Activated CD4-positive, alpha-beta memory T cell treated with anti-CD3 and anti-CD28 coated beads for 36 hours (primary cell): ENCODE measurements at regions not wholly inside any gene's neighbourhood (a gene's known extent, or its start where the extent isn't known, plus 50 kb on each side); places are given as distances from the start of the nearest gene placed in this dataset.

Experiments used
- CTCF ChIA-PET: fragments of 350-600 bp; sonication (Branson Sonifier 250); formaldehyde crosslinking; loops from one replicate; lab custom pipeline; 2021; ENCODE audit warnings: antibody characterized with exemption, inconsistent platforms; lab: Charles Lee
- POLR2A ChIA-PET: fragments of 350-600 bp; sonication (Branson Sonifier 250); formaldehyde crosslinking; loops from one replicate; lab custom pipeline; 2021; ENCODE audit warnings: antibody characterized with exemption; lab: Charles Lee
- DNase-seq: peaks from one replicate; pipeline ENCODE4 v3.0.0-alpha.2; 2020
- H3K27ac Mint-ChIP-seq: one replicate; pipeline ENCODE4 v1.8.0; 2021; ENCODE audit warnings: mixed read lengths
- H3K27me3 Mint-ChIP-seq: one replicate; pipeline ENCODE4 v1.8.0; 2021; ENCODE audit warnings: mixed read lengths
- H3K36me3 Mint-ChIP-seq: one replicate; pipeline ENCODE4 v1.8.0; 2021; ENCODE audit warnings: mixed read lengths
- H3K4me1 Mint-ChIP-seq: one replicate; pipeline ENCODE4 v1.8.0; 2021; ENCODE audit warnings: low read depth, mixed read lengths
- H3K4me3 Mint-ChIP-seq: one replicate; pipeline ENCODE4 v1.8.0; 2021; ENCODE audit warnings: mild to moderate bottlenecking, mixed read lengths
- H3K9me3 Mint-ChIP-seq: one replicate; pipeline ENCODE4 v1.8.0; 2021; ENCODE audit warnings: mixed read lengths
- intact Hi-C: fragments of 100-400 bp; cut with micrococcal nuclease; formaldehyde crosslinking; loops from one replicate; pipeline ENCODE4 v1.15.1; 2023

DNA sequence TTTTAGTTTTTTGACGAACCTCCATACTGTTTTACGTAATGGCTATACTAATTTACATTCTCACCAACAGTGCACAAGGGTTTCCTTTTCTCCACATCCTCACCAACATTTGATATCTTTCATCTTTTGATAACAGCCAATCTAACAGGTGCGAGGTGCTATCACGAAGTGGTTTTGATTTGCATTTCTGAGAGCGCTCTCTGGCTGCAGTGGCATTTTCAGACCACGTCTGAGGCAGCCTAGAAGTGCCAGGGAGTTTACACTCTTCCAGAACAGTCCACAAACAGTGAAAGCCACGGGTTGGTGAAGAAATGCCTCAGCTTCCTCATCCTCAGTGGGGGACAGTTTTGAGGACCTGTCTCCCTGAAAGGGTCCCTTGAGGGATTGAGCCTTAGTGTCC, 471.0 kb downstream of the BCOR start:
- Mint-ChIP-seq H3K9me3 (peaks cover 4% of the 10 kb centered on the region), H3K27ac (no peak overlapping the region), H3K36me3 (no peaks in the 10 kb centered on the region), H3K27me3 (no peaks in the 10 kb centered on the region), H3K4me1 (peaks cover 24% of the 10 kb centered on the region), H3K4me3 (no peak overlapping the region)
- peak; percentile 17 for DNase-seq
- CTCF ChIA-PET: no interaction called here
- POLR2A ChIA-PET: no interaction called here
- intact Hi-C loops: no loop called here

DNA sequence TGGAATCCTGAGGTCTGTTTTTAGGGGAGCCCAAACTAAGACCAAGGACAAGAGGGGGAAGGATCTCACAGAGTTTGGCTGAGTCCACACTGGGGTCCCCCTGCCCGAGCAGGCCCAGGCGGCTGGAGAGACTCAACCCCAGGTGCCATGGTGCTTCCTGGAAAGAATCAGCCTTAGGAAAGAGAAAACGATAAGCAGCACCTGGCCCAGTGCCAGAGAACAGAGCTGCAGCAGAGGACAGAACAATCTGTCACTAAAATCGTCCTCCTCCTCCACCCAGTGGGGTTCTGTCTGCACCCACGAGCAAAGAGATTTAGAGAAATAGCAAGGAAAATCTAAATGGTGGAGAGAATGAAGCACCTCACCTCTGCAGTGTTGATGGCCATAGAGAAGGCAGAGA, 470.5 kb downstream of the BCOR start:
- H3K36me3 Mint-ChIP-seq: no peaks in the 10 kb centered on the region
- no peak overlapping the region for H3K4me3 Mint-ChIP-seq
- POLR2A ChIA-PET: no interaction called here
- no peak for DNase-seq
- peaks cover 24% of the 10 kb centered on the region for H3K4me1 Mint-ChIP-seq
- no peaks in the 10 kb centered on the region for H3K27me3 Mint-ChIP-seq
- H3K27ac Mint-ChIP-seq: no peak overlapping the region
- intact Hi-C loops: no loop called here
- H3K9me3 Mint-ChIP-seq: no peaks in the 10 kb centered on the region
- CTCF ChIA-PET: interaction anchor here (0.6 kb wide), 1 partner anchor 217 kb away, joined by 3 read pairs; no protein-coding TSS in a partner anchor

DNA sequence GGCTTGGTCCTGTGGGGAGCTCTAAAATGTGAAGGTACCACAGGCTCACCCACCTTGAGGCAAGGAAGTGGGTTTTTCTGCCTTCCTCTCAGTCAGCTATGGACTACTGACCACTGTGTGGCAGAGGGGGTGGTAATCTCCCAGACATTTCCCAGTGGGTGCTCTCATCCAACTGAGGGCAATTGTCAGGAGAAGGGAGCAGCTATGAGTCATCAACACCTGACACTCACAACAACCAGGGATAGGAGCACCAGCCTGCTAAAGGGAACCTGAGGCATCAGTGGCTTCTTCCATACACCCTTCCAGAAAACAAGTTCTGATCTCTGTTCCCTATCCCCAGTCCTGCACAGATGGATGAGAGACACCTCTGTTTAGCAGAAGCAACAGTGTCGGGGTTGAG, 468.8 kb downstream of the BCOR start:
- Mint-ChIP-seq H3K27ac (no peak overlapping the region), H3K4me1 (peaks cover 24% of the 10 kb centered on the region), H3K27me3 (no peaks in the 10 kb centered on the region), H3K9me3 (no peaks in the 10 kb centered on the region), H3K4me3 (no peak overlapping the region), H3K36me3 (no peaks in the 10 kb centered on the region)
- DNase-seq: no peak
- CTCF ChIA-PET: no interaction called here
- intact Hi-C loops: no loop called here
- POLR2A ChIA-PET: no interaction called here

DNA sequence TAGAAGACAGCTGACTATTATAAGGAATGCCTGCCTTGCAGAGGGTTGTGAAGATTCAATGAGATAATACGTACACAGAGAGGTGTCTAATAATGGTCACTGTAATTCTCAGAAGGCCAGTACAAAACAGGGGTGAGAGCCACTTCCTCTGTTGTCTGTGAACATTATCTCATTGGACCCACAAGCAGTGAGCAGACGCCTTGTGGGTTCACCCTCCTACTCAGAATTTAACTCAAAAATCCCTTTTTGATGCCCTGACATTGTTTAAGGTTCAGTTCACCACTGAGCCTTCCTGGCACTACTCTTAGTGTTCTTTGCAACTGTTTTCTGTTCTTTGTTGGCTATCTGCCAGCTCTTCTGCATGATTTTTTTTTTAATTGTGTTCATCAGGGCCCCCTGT, 467.4 kb downstream of the BCOR start:
- no peak overlapping the region for H3K4me3 Mint-ChIP-seq
- no peak for DNase-seq
- peak overlapping the region; percentile 15 for H3K27ac Mint-ChIP-seq
- ChIA-PET CTCF (no interaction called here), POLR2A (no interaction called here)
- no peaks in the 10 kb centered on the region for H3K36me3 Mint-ChIP-seq
- intact Hi-C loops: no loop called here
- peaks cover 24% of the 10 kb centered on the region for H3K4me1 Mint-ChIP-seq
- no peaks in the 10 kb centered on the region for H3K9me3 Mint-ChIP-seq
- H3K27me3 Mint-ChIP-seq: no peaks in the 10 kb centered on the region

DNA sequence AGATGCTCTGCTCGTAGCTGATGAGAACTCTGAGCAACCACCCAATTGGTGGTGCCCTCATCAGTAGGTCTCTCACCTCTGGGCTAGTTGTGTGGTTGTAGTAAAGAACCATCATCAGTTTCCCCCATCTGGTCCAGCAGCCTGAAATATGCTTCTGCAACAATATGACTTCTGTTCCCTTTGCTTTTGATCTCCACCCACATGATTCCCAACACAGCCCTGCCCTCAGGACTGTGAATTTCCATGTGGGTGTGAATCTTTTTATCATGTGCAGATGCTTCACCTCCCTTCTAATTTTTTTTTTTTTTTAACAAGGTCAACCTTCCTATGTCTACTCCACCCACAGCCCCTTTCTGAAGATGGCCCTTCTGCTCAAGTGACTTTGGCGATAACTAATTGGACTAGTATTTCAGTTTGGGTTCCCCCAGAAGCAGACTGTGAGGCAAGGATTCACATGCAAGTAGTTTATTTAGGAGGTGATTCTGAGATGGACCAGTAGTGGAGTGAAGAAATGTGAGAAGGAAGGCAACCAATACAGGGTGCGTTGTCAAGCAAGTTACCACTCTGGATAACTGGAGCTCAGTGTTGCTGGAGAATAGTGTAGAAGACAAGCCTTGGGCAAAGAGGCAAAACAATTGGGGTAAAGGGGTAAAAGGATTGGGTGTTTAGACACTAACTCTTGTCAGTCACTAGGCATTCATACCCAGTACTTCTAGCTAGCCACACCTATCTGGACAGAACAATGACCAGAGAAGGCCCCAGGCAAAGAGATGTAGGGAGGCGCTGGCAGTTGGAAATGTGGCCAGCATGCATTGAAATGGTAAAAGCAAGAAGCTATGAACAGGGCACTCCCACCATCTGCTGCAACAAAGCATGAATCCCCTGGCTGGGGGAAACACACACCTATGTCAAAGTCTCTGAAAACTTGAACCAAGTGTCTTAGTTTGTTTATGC, 466.2 kb downstream of the BCOR start:
- DNase-seq: no peak
- H3K9me3 Mint-ChIP-seq: no peaks in the 10 kb centered on the region
- H3K36me3 Mint-ChIP-seq: no peaks in the 10 kb centered on the region
- H3K27me3 Mint-ChIP-seq: no peaks in the 10 kb centered on the region
- H3K4me3 Mint-ChIP-seq: no peak overlapping the region
- H3K4me1 Mint-ChIP-seq: peaks cover 22% of the 10 kb centered on the region
- POLR2A ChIA-PET: no interaction called here
- intact Hi-C loops: no loop called here
- CTCF ChIA-PET: no interaction called here
- H3K27ac Mint-ChIP-seq: no peak overlapping the region

DNA sequence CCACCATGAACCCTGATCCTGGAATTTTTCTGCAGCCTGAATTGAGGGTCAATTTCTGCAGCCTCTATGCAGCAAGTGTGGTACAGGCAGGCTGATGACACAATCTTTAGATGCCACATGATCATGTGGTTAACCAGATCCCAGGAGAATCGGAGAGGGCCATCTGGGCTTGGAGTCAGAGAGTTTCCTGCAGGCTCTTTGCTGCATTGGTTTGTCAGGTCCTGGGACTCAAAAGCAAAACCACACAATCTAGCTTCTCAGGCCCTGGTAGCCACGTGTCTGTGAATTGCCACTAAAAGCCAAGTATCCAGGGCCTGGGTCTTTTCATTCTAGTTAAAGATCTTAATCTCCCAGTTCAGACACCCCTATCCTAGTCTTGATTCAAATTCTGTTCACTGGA, 464.5 kb downstream of the BCOR start:
- H3K36me3 Mint-ChIP-seq: no peaks in the 10 kb centered on the region

DNA sequence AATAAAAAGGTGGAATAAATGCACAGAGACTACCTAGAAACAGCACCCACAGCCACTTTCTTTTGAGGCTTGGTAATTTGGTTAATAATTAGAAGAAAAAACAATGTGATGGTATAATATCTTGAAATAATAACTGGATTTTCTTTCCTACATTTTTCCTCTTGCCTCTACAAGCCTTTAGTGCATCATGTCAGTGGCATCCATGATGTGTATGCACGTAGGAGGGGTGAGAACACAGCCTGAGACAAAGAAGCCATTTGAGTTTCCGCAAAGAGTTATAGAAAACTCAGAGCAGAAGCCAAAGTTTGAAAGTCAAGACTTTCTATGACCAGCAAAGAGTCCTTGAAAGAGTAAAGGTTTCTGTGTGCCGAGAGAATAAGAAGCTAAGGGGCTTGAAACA, 461.3 kb downstream of the BCOR start:
- no peak overlapping the region for H3K27ac Mint-ChIP-seq
- no peaks in the 10 kb centered on the region for H3K9me3 Mint-ChIP-seq
- H3K36me3 Mint-ChIP-seq: no peaks in the 10 kb centered on the region
- POLR2A ChIA-PET: no interaction called here
- no peak overlapping the region for H3K4me3 Mint-ChIP-seq
- DNase-seq: no peak
- H3K4me1 Mint-ChIP-seq: peaks cover 4% of the 10 kb centered on the region
- CTCF ChIA-PET: no interaction called here
- H3K27me3 Mint-ChIP-seq: no peaks in the 10 kb centered on the region
- intact Hi-C loops: no loop called here

More for the DNA sequence above, 464.5 kb downstream of the BCOR start:
- H3K4me3 Mint-ChIP-seq: no peak overlapping the region
- no peak for DNase-seq
- ChIA-PET CTCF (no interaction called here), POLR2A (no interaction called here)
- H3K27ac Mint-ChIP-seq: no peak overlapping the region
- H3K9me3 Mint-ChIP-seq: no peaks in the 10 kb centered on the region
- peaks cover 13% of the 10 kb centered on the region for H3K4me1 Mint-ChIP-seq
- intact Hi-C loops: no loop called here
- H3K27me3 Mint-ChIP-seq: no peaks in the 10 kb centered on the region

DNA sequence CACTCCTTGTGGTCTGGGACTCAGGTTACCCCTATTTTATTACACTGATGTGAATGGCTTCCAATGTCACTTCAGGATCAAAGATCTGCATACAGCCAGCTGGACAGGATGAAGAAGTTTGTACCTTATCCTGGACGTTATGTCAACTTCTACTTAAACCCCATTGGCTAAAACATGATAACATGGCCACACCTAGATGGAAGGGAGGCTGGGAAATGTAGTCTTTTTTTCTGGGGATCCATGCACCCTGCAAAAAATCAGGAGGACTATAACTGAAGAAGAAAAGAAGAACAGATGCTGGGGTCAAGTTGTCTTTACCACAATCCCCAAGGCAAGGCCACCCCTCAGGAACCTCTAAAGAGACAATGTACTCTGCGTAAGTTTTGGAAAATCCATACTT, 459.2 kb downstream of the BCOR start:
- no peak overlapping the region for H3K4me3 Mint-ChIP-seq
- intact Hi-C loops: no loop called here
- H3K36me3 Mint-ChIP-seq: no peaks in the 10 kb centered on the region
- no peaks in the 10 kb centered on the region for H3K9me3 Mint-ChIP-seq
- ChIA-PET CTCF (no interaction called here), POLR2A (no interaction called here)
- no peaks in the 10 kb centered on the region for H3K27me3 Mint-ChIP-seq
- DNase-seq: no peak
- no peak overlapping the region for H3K27ac Mint-ChIP-seq
- peaks cover 7% of the 10 kb centered on the region for H3K4me1 Mint-ChIP-seq

DNA sequence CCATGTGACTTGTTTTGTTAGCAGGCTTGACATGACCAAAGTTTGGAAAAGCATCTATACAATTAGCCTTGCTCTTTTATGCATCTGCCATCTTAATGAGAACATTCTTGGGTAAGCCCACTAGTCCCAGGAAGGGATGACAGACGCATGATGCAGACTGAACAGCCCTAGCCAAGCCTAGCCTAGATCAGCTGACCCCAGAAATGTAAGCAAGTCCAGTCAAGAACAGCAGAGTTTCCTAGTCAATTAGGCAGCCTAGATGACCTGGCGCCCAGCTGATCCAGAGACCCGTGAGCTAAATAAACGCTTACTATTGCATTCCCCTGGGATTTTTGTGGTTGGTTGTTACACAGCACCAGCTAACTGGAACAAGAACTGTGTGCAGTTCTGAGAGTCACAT, 457.9 kb downstream of the BCOR start:
- no peaks in the 10 kb centered on the region for H3K9me3 Mint-ChIP-seq
- H3K27ac Mint-ChIP-seq: no peak overlapping the region
- DNase-seq: no peak
- POLR2A ChIA-PET: no interaction called here
- intact Hi-C loops: no loop called here
- CTCF ChIA-PET: no interaction called here
- no peaks in the 10 kb centered on the region for H3K27me3 Mint-ChIP-seq
- H3K36me3 Mint-ChIP-seq: no peaks in the 10 kb centered on the region
- peaks cover 16% of the 10 kb centered on the region for H3K4me1 Mint-ChIP-seq
- no peak overlapping the region for H3K4me3 Mint-ChIP-seq

DNA sequence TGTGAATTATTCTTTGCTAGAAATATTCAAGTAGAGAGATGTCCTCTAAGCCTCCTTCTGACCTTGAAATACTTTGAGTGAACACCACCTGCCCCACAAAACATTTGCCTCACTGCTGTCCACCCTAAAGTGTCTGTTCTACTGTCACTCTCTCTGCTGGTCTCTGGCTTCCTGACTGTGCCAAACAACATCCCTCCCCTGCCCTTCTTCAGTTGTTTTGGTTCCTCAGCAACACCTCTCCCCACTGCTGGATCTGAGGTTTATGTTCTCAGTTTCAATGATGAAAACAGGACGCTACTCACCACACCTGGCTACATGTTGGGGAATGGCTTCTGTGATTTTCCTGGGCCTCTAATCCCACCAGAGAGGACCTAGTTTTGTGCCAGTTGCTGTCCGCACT, 456.9 kb downstream of the BCOR start:
- no peaks in the 10 kb centered on the region for H3K36me3 Mint-ChIP-seq
- no peak for DNase-seq
- no peak overlapping the region for H3K27ac Mint-ChIP-seq
- peaks cover 20% of the 10 kb centered on the region for H3K4me1 Mint-ChIP-seq
- no peaks in the 10 kb centered on the region for H3K27me3 Mint-ChIP-seq
- H3K4me3 Mint-ChIP-seq: no peak overlapping the region
- intact Hi-C loops: no loop called here
- ChIA-PET CTCF (no interaction called here), POLR2A (no interaction called here)
- H3K9me3 Mint-ChIP-seq: no peaks in the 10 kb centered on the region

DNA sequence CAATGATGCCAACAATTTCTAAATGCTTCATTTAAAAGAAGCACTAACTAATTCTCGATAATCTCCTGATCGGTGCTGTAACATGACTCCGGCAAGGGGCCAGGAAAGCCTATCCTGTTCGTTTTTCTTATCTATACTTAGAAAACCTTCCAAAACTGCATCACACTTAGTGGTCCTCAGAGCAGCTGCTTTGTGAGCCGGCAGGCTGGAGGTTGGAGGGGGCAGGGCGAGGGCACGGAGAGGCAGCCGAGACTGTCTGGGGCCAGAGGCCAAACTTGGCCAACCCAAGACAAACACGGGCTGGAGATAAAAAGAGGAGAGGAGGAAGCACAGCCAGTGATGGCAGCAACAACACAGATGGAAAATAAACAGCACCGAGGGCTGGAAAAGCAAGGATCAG, 455.7 kb downstream of the BCOR start:
- DNase-seq: no peak
- Mint-ChIP-seq H3K4me1 (peaks cover 20% of the 10 kb centered on the region), H3K4me3 (no peak overlapping the region), H3K27me3 (no peaks in the 10 kb centered on the region), H3K27ac (no peak overlapping the region), H3K36me3 (no peaks in the 10 kb centered on the region), H3K9me3 (no peaks in the 10 kb centered on the region)
- intact Hi-C loops: no loop called here
- ChIA-PET CTCF (no interaction called here), POLR2A (no interaction called here)

DNA sequence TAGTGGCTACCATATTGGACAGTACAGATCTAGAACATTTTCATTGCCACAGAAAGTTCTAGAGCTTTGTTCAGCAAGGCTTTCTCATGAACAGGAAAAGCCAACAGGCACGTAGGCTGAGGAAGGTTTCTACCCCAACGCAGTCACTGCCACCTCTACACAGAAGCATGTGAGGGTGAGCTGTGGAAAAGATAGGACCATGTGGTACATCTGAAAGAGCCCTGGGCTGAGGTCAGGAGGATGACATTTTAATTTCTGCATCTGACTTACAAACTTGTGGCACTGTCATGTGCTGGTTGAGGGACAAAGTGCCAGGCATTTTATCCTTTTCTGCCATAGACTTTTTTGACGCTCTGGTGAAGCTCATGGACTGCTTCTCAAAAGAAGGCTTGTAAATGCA, 454.2 kb downstream of the BCOR start:
- no peaks in the 10 kb centered on the region for H3K36me3 Mint-ChIP-seq
- no peak overlapping the region for H3K4me3 Mint-ChIP-seq
- intact Hi-C loops: no loop called here
- H3K27ac Mint-ChIP-seq: no peak overlapping the region
- CTCF ChIA-PET: no interaction called here
- DNase-seq: no peak
- POLR2A ChIA-PET: no interaction called here
- H3K9me3 Mint-ChIP-seq: no peaks in the 10 kb centered on the region
- H3K4me1 Mint-ChIP-seq: peaks cover 20% of the 10 kb centered on the region
- H3K27me3 Mint-ChIP-seq: no peaks in the 10 kb centered on the region
